Breast epithelium (tissue), 4 donors: ENCODE measurements at regions not wholly inside any gene's neighbourhood (a gene's known extent, or its start where the extent isn't known, plus 50 kb on each side); places are given as distances from the start of the nearest gene placed in this dataset.
A peak's percentile ranks its signal among the peaks of the same experiment; 100 is the strongest.

Source experiments
- DNase-seq, 2 donors: peaks; one replicate each; pipeline ENCODE4 v3.0.0-alpha.2; 2019; ENCODE audit warnings: low spot score in 2 of 2
- H3K27ac ChIP-seq, 2 donors: fragments of 200-600 bp; sonication (generic) in 1 of 2; one replicate each; pipeline ENCODE4 v1.5.1; 2016 to 2019; ENCODE audit warnings: mild to moderate bottlenecking in 1 of 2
- H3K27me3 ChIP-seq, 2 donors: fragments of 200-600 bp; sonication (generic) in 1 of 2; one replicate each; pipeline versions ENCODE4 v1.5.1 to v1.6.0; 2017 to 2019; ENCODE audit warnings: control low read depth in 1 of 2, mild to moderate bottlenecking in 1 of 2
- H3K36me3 ChIP-seq: fragments of 200-600 bp; one replicate; pipeline ENCODE4 v1.5.1; 2019
- H3K4me1 ChIP-seq, 2 donors: fragments of 200-600 bp; sonication (generic); one replicate each; pipeline ENCODE4 v1.5.1; 2016 to 2019; ENCODE audit warnings: control low read depth in 1 of 2
- H3K4me3 ChIP-seq, 3 donors: fragments of 200-600 bp; sonication (generic); 1 replicate in 2 of 3; 2 replicates in 1 of 3; pipeline ENCODE4 v1.5.1; 2016 to 2019; ENCODE audit warnings: mild to moderate bottlenecking in 3 of 3, moderate library complexity in 2 of 3
- H3K9me3 ChIP-seq, 2 donors: fragments of 200-600 bp; sonication (generic) in 1 of 2; one replicate each; pipeline ENCODE4 v1.5.1; 2016 to 2019; ENCODE audit warnings: control low read depth in 1 of 2
- CTCF ChIP-seq, 3 donors: fragments of 450-650 bp; IDR thresholded peaks; one replicate each; pipeline ENCODE4 v1.5.1; 2016 to 2017; ENCODE audit warnings: antibody characterized with exemption in 3 of 3, mild to moderate bottlenecking in 3 of 3, moderate library complexity in 3 of 3
- POLR2A ChIP-seq: fragments of 450-650 bp; IDR thresholded peaks from one replicate; pipeline ENCODE4 v1.6.1; 2016; ENCODE audit warnings: antibody characterized with exemption, mild to moderate bottlenecking, moderate library complexity
- POLR2AphosphoS5 ChIP-seq, 3 donors: sonication (generic); formaldehyde crosslinking; IDR thresholded peaks; one replicate each; pipeline ENCODE4 v1.6.1; 2017; ENCODE audit warnings: antibody characterized with exemption in 3 of 3
- intact Hi-C: fragments of 100-400 bp; cut with DNase I; formaldehyde crosslinking; loops from one replicate; pipeline ENCODE4 v1.15.1; 2023; ENCODE audit warnings: low total_unique reads

- Histone ChIP-seq H3K27ac (peak overlapping the region in 1 of 2 donors; percentile 19), H3K36me3 (no peaks in the 10 kb centered on the region), H3K27me3 (no peaks in the 10 kb centered on the region), H3K4me3 (no peak overlapping the region), H3K4me1 (no peaks in the 10 kb centered on the region), H3K9me3 (peaks cover 0 to 10% of the 10 kb centered on the region in 2 donors)
- intact Hi-C loops, result no loop called here
- no peak for DNase-seq
- no peak for TF ChIP-seq POLR2A
- TF ChIP-seq CTCF (IDR thresholded peaks at IDR 0.05), result no peak
- TF ChIP-seq POLR2AphosphoS5 (IDR thresholded peaks at IDR 0.05), result no peak
These were observed 175.6 kb upstream of the BCL6 start for GRCh38 chr3:187920913-187921312.

GRCh38 chr3:187921391-187922074, 176.3 kb upstream of the BCL6 start:
- Histone ChIP-seq H3K27me3 (no peaks in the 10 kb centered on the region), H3K36me3 (no peaks in the 10 kb centered on the region), H3K27ac (peak overlapping the region in 1 of 2 donors; percentile 19), H3K9me3 (peaks cover 0 to 10% of the 10 kb centered on the region in 2 donors), H3K4me1 (no peaks in the 10 kb centered on the region), H3K4me3 (no peak overlapping the region)
- intact Hi-C loops, result no loop called here
- no peak for DNase-seq
- TF ChIP-seq POLR2AphosphoS5 (IDR thresholded peaks at IDR 0.05), result no peak
- no peak for TF ChIP-seq CTCF (IDR thresholded peaks at IDR 0.05)
- no peak for TF ChIP-seq POLR2A

GRCh38 chr3:187922704-187923416, 177.6 kb upstream of the BCL6 start:
- DNase-seq, result no peak
- Histone ChIP-seq H3K9me3 (peaks cover 0 to 10% of the 10 kb centered on the region in 2 donors), H3K4me3 (no peak overlapping the region), H3K36me3 (no peaks in the 10 kb centered on the region), H3K27ac (no peak overlapping the region), H3K27me3 (no peaks in the 10 kb centered on the region), H3K4me1 (no peaks in the 10 kb centered on the region)
- no peak for TF ChIP-seq POLR2A
- TF ChIP-seq POLR2AphosphoS5 (IDR thresholded peaks at IDR 0.05), result no peak
- no peak for TF ChIP-seq CTCF (IDR thresholded peaks at IDR 0.05)
- intact Hi-C loops, result no loop called here

GRCh38 chr3:187924651-187925050, 179.4 kb upstream of the BCL6 start:
- DNase-seq, result no peak
- no peak for TF ChIP-seq POLR2A
- TF ChIP-seq CTCF (IDR thresholded peaks at IDR 0.05), result no peak
- TF ChIP-seq POLR2AphosphoS5 (IDR thresholded peaks at IDR 0.05), result no peak
- Histone ChIP-seq H3K9me3 (peaks cover 0 to 10% of the 10 kb centered on the region in 2 donors), H3K27me3 (no peaks in the 10 kb centered on the region), H3K4me3 (no peak overlapping the region), H3K4me1 (no peaks in the 10 kb centered on the region), H3K27ac (no peak overlapping the region), H3K36me3 (no peaks in the 10 kb centered on the region)
- intact Hi-C loops, result no loop called here

GRCh38 chr3:187925326-187925725, 180.1 kb upstream of the BCL6 start:
- intact Hi-C loops, result no loop called here
- no peaks in the 10 kb centered on the region for H3K27me3 ChIP-seq
- no peak overlapping the region for H3K4me3 ChIP-seq
- H3K9me3 ChIP-seq, result peaks cover 0 to 10% of the 10 kb centered on the region in 2 donors
- DNase-seq, result no peak
- no peaks in the 10 kb centered on the region for H3K4me1 ChIP-seq
- no peaks in the 10 kb centered on the region for H3K36me3 ChIP-seq
- no peak for TF ChIP-seq POLR2AphosphoS5 (IDR thresholded peaks at IDR 0.05)
- TF ChIP-seq CTCF (IDR thresholded peaks at IDR 0.05), result no peak
- no peak for TF ChIP-seq POLR2A
- no peak overlapping the region for H3K27ac ChIP-seq
